KMS-11 (cell line): ENCODE measurements at regions not wholly inside any gene's neighbourhood (a gene's known extent, or its start where the extent isn't known, plus 50 kb on each side); places are given as distances from the start of the nearest gene placed in this dataset.

Experiments used
- H2AFZ ChIP-seq: fragments of 200-600 bp; sonication (generic); 2 replicates; pipeline ENCODE4 v1.6.1; 2016; ENCODE audit warnings: antibody characterized with exemption, mixed run types, low read depth
- H3K27ac ChIP-seq: fragments of 200-600 bp; sonication (generic); 2 replicates; pipeline ENCODE4 v1.6.1; 2016; ENCODE audit warnings: mild to moderate bottlenecking, mixed run types
- H3K27me3 ChIP-seq: fragments of 200-600 bp; sonication (generic); 2 replicates; pipeline ENCODE4 v1.6.1; 2017; ENCODE audit warnings: mild to moderate bottlenecking, low read depth, mixed run types, moderate library complexity; ENCODE audit not compliant: insufficient read depth
- H3K36me3 ChIP-seq: fragments of 200-600 bp; sonication (generic); 2 replicates; pipeline ENCODE4 v1.6.1; 2017; ENCODE audit warnings: mild to moderate bottlenecking, mixed run types; ENCODE audit not compliant: insufficient read depth
- H3K4me1 ChIP-seq: fragments of 200-600 bp; sonication (generic); 2 replicates; pipeline ENCODE4 v1.6.1; 2016; ENCODE audit warnings: mild to moderate bottlenecking, low read depth, mixed run types; ENCODE audit not compliant: poor library complexity, severe bottlenecking
- H3K4me2 ChIP-seq: fragments of 200-600 bp; sonication (generic); 2 replicates; pipeline ENCODE4 v1.7.0; 2016; ENCODE audit warnings: mild to moderate bottlenecking, mixed run types
- H3K4me3 ChIP-seq: fragments of 200-600 bp; sonication (generic); IDR thresholded peaks from 2 replicates; pipeline ENCODE4 v1.6.1; 2017; ENCODE audit warnings: low read depth, low read length, mixed read lengths; ENCODE audit not compliant: insufficient read depth
- H3K79me2 ChIP-seq: fragments of 200-600 bp; sonication (generic); 2 replicates; pipeline ENCODE4 v1.6.1; 2016; ENCODE audit warnings: low read depth, mixed run types; ENCODE audit not compliant: insufficient read depth
- H3K9ac ChIP-seq: fragments of 200-600 bp; sonication (generic); 2 replicates; pipeline ENCODE4 v1.6.1; 2016; ENCODE audit warnings: mild to moderate bottlenecking, mixed run types
- H4K20me1 ChIP-seq: fragments of 200-600 bp; sonication (generic); 2 replicates; pipeline ENCODE4 v1.6.1; 2016; ENCODE audit warnings: mild to moderate bottlenecking, mixed run types; ENCODE audit not compliant: insufficient read depth
- TF ChIP-seq, protein P1 (sequence below): fragments of 200-600 bp; sonication (generic); conservative IDR thresholded peaks from 2 replicates; pipeline ENCODE4 v1.6.1; 2017; ENCODE audit warnings: low read depth, mild to moderate bottlenecking, antibody characterized with exemption, low read length, moderate library complexity, mixed read lengths

DNA sequence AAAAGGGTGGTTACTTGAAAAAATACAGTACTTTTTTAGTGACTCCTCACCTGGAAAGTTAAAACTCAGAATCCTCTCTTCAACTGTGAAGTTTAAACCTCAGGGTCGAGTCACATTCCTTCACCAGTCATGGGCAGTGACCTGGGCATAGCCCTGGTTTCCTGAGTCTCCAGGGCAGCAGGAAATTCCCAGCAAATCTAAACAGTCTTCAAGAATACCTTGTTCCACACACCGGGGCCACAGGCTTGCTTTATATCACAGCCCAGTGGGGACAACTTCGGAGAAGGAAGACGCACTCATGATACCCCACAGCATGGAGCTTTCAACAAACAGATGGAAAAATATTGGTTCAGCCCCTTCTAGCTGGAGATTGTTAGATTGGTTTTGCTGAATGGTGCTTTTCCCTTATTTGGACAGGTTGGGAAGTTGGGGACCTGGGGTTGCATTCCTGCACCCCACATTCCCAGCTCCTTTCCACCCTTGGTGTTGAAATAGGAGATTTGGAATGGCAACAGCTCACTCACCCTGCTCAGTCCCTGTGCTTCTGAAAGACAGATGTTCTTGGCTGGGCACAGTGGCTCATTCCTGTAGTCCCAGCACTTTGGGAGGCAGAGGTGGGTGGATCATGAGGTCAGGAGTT lies 113.0 kb upstream of the TMEM170B start:
- Histone ChIP-seq H3K27me3 (no peaks in the 10 kb centered on the region), H3K4me1 (peaks cover 18% of the 10 kb centered on the region), H3K4me3 (no peak overlapping the region), H2AFZ (no peak overlapping the region), H3K79me2 (no peaks in the 10 kb centered on the region), H3K27ac (no peak overlapping the region), H3K9ac (no peak overlapping the region), H3K4me2 (no peak overlapping the region), H3K36me3 (no peaks in the 10 kb centered on the region), H4K20me1 (no peaks in the 10 kb centered on the region)
- TF ChIP-seq, protein P1, sequence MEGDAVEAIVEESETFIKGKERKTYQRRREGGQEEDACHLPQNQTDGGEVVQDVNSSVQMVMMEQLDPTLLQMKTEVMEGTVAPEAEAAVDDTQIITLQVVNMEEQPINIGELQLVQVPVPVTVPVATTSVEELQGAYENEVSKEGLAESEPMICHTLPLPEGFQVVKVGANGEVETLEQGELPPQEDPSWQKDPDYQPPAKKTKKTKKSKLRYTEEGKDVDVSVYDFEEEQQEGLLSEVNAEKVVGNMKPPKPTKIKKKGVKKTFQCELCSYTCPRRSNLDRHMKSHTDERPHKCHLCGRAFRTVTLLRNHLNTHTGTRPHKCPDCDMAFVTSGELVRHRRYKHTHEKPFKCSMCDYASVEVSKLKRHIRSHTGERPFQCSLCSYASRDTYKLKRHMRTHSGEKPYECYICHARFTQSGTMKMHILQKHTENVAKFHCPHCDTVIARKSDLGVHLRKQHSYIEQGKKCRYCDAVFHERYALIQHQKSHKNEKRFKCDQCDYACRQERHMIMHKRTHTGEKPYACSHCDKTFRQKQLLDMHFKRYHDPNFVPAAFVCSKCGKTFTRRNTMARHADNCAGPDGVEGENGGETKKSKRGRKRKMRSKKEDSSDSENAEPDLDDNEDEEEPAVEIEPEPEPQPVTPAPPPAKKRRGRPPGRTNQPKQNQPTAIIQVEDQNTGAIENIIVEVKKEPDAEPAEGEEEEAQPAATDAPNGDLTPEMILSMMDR, result no peak

DNA sequence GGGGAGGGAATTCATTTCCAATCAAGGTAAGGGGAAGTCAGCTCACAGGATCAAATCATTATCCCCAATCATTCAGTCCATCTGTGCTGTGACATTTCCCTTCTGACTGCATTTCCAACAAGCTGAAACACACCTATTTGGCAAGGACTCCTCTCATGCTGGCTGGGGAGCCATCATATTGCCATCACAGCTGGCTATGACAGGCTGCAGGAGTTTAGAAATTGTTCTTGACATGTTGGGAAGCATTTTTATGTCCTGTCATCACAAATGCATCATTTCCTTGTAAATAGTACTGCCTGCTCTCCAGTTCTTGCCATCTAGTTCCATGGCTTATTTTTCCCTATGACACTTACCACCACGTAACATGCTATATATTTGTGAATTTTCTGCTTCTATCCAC lies 113.9 kb upstream of the TMEM170B start:
- Histone ChIP-seq H3K4me3 (no peak overlapping the region), H3K36me3 (no peaks in the 10 kb centered on the region), H2AFZ (no peak overlapping the region), H3K27ac (no peak overlapping the region), H3K4me2 (no peak overlapping the region), H3K9ac (no peak overlapping the region), H3K4me1 (peaks cover 10% of the 10 kb centered on the region), H3K79me2 (no peaks in the 10 kb centered on the region), H4K20me1 (no peaks in the 10 kb centered on the region), H3K27me3 (no peaks in the 10 kb centered on the region)
- TF ChIP-seq, protein P1, result no peak

DNA sequence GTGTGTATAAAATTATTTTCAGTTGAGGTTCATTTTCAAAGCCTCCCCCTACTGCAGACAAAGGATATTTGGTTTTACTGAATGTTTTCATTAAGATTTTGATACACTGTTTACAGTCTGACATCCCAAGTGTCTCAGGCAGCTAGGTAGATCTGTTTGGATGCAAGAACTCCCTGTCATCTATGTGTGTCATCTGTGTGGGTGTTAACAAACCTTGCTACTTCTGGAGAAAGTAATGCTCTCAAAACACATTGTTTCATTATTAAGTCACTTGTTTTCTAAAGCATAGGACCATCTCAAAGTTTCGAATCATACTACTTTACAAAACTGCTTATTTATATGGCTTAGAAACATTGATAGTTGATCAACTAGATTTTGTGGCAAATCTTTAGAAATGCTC lies 114.5 kb upstream of the TMEM170B start:
- Histone ChIP-seq H3K27ac (no peak overlapping the region), H3K9ac (no peak overlapping the region), H3K4me1 (peaks cover 4% of the 10 kb centered on the region), H3K4me3 (no peak overlapping the region), H3K27me3 (no peaks in the 10 kb centered on the region), H3K79me2 (no peaks in the 10 kb centered on the region), H2AFZ (no peak overlapping the region), H4K20me1 (no peaks in the 10 kb centered on the region), H3K36me3 (no peaks in the 10 kb centered on the region), H3K4me2 (no peak overlapping the region)
- TF ChIP-seq, protein P1, result no peak

DNA sequence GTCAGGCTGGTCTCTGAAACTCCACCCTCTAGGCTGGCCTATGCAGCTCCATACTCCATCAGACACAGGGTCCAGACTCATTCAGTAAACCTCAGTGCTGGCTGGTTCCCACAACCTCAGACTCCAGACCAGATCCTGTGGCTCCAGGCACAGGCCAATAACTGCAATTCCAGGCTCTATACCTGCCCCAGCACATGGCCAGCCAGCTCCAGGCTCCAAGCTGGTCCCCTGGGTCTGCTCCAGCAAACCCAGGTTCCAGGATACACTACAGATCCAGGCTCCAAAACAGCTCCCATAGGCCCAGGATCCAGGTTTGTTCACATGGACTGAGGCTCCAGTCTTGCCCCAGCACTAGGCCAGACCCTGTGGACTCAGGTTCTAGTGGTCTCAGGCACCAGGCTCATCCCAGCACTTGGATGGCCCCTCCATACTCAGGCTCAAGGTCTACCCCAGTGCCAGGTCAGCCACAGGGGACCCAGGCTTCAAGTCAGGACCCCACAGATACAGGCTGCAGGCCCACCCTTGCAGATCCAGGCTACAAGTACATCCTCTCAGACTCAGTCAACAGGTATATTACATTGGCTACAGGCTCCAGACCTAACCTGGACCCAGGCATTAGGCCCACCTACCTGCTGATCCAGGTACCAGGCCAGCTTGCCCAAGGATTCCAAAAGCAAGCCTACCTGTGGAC lies 117.6 kb upstream of the TMEM170B start:
- TF ChIP-seq, protein P1, result no peak
- no peak overlapping the region for H2AFZ ChIP-seq

More for the DNA sequence above, 117.6 kb upstream of the TMEM170B start:
- H3K27ac ChIP-seq, result no peak overlapping the region
- H3K27me3 ChIP-seq, result no peaks in the 10 kb centered on the region
- H4K20me1 ChIP-seq, result no peaks in the 10 kb centered on the region
- no peak overlapping the region for H3K9ac ChIP-seq
- H3K4me3 ChIP-seq, result no peak overlapping the region
- no peaks in the 10 kb centered on the region for H3K36me3 ChIP-seq
- peaks cover 1% of the 10 kb centered on the region for H3K4me1 ChIP-seq
- no peaks in the 10 kb centered on the region for H3K79me2 ChIP-seq
- no peak overlapping the region for H3K4me2 ChIP-seq
